Thoracic aorta (tissue), 2 donors: ENCODE measurements at regions not wholly inside any gene's neighbourhood (a gene's known extent, or its start where the extent isn't known, plus 50 kb on each side); places are given as distances from the start of the nearest gene placed in this dataset.

Source experiments
- ATAC-seq: fragments of 150-250 bp; one replicate; pipeline ENCODE4 v1.8.0; 2017; ENCODE audit warnings: low read depth; ENCODE audit not compliant: insufficient number of reproducible peaks, low FRiP score
- DNase-seq: peaks from one replicate; pipeline ENCODE4 v3.0.0-alpha.2; 2020; ENCODE audit warnings: low spot score
- H3K27ac ChIP-seq, 2 donors: fragments of 200-600 bp; sonication (generic); 1 replicate in 1 of 2; 2 replicates in 1 of 2; pipeline ENCODE4 v1.5.1; 2016; ENCODE audit warnings: mild to moderate bottlenecking in 2 of 2, moderate library complexity in 2 of 2
- H3K27me3 ChIP-seq: fragments of 200-600 bp; sonication (generic); replicated peaks from 2 replicates; pipeline ENCODE4 v1.6.0; 2016; ENCODE audit warnings: mild to moderate bottlenecking; ENCODE audit not compliant: insufficient read depth
- H3K36me3 ChIP-seq: fragments of 200-600 bp; sonication (generic); one replicate; pipeline ENCODE4 v1.5.1; 2016
- H3K4me1 ChIP-seq, 2 donors: fragments of 200-600 bp; sonication (generic); 1 replicate in 1 of 2; 2 replicates in 1 of 2; pipeline versions ENCODE4 v1.5.1 to v1.6.0; 2016; ENCODE audit warnings: low read depth in 2 of 2, mild to moderate bottlenecking in 1 of 2; ENCODE audit not compliant: control insufficient read depth in 1 of 2
- H3K4me3 ChIP-seq: fragments of 200-600 bp; sonication (generic); 2 replicates; pipeline ENCODE4 v1.5.1; 2016; ENCODE audit warnings: mild to moderate bottlenecking
- H3K9me3 ChIP-seq: fragments of 200-600 bp; sonication (generic); 2 replicates; pipeline ENCODE4 v1.5.1; 2016
- TF ChIP-seq, protein P1 (sequence below): fragments of 200-600 bp; sonication (generic); IDR thresholded peaks from one replicate; pipeline ENCODE4 v1.5.1; 2019; ENCODE audit warnings: antibody characterized with exemption

DNA sequence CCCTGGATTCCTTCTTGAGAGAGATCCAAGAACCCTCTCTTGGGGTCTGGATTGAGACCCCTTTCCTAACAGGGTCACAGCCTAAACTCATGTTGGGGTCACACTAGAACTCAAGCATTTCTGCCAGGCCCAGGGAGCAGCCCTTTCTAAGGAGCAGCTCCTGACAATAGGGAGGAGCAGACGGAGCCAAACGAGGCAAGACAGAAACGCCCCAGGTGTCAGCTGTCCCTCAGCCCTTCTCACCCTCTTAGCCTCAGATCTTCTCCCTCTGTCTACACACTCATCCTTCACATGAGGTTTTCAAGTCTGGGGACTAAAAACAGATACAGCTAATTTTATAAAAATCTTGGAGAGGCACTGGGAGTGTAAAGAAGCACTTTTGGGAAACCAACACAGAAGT, 157.2 kb downstream of the SOCS6 start:
- Histone ChIP-seq H3K36me3 (no peaks in the 10 kb centered on the region), H3K4me3 (no peak overlapping the region), H3K4me1 (no peaks in the 10 kb centered on the region), H3K9me3 (peaks cover 14% of the 10 kb centered on the region), H3K27me3 (no peaks in the 10 kb centered on the region), H3K27ac (no peak overlapping the region)
- ATAC-seq (no peak), DNase-seq (no peak)
- TF ChIP-seq, protein P1, sequence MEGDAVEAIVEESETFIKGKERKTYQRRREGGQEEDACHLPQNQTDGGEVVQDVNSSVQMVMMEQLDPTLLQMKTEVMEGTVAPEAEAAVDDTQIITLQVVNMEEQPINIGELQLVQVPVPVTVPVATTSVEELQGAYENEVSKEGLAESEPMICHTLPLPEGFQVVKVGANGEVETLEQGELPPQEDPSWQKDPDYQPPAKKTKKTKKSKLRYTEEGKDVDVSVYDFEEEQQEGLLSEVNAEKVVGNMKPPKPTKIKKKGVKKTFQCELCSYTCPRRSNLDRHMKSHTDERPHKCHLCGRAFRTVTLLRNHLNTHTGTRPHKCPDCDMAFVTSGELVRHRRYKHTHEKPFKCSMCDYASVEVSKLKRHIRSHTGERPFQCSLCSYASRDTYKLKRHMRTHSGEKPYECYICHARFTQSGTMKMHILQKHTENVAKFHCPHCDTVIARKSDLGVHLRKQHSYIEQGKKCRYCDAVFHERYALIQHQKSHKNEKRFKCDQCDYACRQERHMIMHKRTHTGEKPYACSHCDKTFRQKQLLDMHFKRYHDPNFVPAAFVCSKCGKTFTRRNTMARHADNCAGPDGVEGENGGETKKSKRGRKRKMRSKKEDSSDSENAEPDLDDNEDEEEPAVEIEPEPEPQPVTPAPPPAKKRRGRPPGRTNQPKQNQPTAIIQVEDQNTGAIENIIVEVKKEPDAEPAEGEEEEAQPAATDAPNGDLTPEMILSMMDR: no peak

DNA sequence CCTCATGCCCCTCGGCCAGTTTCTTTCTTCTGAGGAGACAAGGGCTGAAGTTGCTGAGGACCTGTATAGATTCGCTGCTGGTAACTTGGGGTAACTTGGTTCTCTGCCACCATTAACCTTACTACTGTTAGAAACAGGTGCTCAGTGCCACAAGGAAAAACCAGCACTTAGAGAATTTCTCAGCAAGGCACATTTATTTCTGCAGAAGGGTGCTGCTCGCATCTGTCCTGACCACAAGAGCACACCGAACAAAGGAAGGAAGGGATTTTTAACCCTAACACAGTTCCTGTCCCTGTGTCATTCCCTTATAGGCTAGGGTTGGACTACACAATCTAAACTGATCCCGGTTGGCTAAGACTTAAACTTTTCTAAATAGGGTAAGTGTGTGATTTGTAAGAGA, 154.1 kb downstream of the SOCS6 start:
- ATAC-seq: no peak
- no peak for DNase-seq
- Histone ChIP-seq H3K4me3 (no peak overlapping the region), H3K36me3 (no peaks in the 10 kb centered on the region), H3K27ac (no peak overlapping the region), H3K9me3 (peaks cover 14% of the 10 kb centered on the region), H3K4me1 (no peaks in the 10 kb centered on the region), H3K27me3 (no peaks in the 10 kb centered on the region)
- TF ChIP-seq, protein P1: no peak

DNA sequence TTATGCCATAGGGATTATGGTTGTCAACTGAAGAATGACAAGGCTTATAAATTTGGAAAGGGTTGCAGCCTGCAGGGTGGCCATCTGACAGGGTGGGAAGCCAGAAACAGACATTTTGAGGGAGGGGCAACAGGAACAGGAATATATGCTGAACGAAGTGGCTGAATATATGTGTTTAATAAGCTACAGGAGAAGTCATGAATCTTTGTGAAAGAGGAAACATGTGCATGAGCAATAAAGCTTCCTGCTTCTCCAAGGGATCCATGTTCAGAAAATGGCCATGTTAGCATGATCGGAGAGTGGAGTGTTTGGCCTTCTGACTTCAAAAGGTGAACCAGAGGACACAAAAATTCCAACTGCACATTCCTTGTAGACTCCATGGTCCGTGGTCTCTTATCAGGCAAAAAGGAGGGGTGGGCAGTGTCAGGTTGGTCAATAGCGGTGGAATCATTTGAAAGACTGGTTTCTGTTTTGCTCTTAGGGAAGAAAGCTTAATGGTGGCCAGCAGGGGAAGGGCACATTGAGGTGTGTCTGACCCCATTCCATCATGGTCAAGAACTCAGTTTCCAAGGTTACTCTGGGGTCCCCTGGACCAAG, 144.1 kb downstream of the SOCS6 start:
- DNase-seq: no peak
- TF ChIP-seq, protein P1: no peak
- Histone ChIP-seq H3K9me3 (no peaks in the 10 kb centered on the region), H3K4me3 (no peak overlapping the region), H3K27me3 (no peaks in the 10 kb centered on the region), H3K36me3 (no peaks in the 10 kb centered on the region), H3K4me1 (no peaks in the 10 kb centered on the region), H3K27ac (no peak overlapping the region)
- ATAC-seq: no peak

DNA sequence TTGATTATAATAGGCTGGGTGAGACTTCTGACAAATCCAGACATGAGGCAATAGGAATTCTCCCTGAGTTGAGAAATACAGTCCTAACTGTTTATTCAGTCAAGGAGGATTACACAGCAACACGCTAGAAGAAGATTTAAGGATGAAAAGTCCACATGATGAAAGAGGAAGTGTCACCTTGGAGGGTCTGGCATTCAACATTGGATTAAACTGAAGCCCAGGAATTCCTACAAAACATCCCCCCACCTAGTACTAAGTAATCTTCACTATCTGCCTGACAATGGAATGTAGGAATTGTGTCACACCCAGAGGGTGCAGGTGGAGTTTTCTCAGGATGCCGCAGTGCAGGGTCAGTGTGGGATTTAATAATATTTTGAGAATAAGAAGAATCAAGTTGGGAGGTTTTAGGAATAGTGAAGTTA, 142.4 kb downstream of the SOCS6 start:
- Histone ChIP-seq H3K9me3 (no peaks in the 10 kb centered on the region), H3K27ac (no peak overlapping the region), H3K36me3 (no peaks in the 10 kb centered on the region), H3K4me1 (no peaks in the 10 kb centered on the region), H3K27me3 (no peaks in the 10 kb centered on the region), H3K4me3 (no peak overlapping the region)
- ATAC-seq (no peak), DNase-seq (no peak)
- TF ChIP-seq, protein P1: no peak

DNA sequence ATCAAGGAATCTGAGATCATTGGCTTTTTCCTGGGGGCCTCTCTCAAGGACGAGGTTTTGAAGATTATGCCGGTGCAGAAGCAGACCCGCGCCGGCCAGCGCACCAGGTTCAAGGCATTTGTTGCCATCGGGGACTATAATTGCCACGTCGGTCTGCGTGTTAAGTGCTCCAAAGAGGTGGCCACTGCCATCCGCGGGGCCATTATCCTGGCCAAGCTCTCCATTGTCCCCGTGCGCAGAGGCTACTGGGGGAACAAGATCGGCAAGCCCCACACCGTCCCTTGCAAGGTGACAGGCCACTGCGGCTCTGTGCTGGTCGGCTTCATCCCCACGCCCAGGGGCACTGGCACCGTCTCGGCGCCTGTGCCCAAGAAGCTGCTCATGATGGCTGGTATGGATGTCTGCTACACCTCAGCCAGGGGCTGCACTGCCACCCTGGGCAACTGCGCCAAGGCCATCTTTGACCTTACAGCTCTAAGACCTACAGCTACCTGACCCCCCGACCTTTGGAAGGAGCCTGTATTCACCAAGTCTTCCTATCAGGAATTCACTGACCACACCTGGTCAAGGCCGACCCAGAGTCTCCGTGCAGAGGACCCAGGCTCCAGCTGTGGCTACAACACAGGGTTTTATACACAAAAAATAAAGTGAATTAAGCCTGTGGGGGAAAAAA, 141.8 kb downstream of the SOCS6 start:
- no peak overlapping the region for H3K27ac ChIP-seq
- DNase-seq (no peak), ATAC-seq (no peak)
- H3K4me1 ChIP-seq: no peaks in the 10 kb centered on the region
- no peaks in the 10 kb centered on the region for H3K36me3 ChIP-seq
- no peaks in the 10 kb centered on the region for H3K27me3 ChIP-seq
- H3K4me3 ChIP-seq: no peak overlapping the region
- H3K9me3 ChIP-seq: no peaks in the 10 kb centered on the region
- TF ChIP-seq, protein P1: no peak
